C4-2B (cell line): ENCODE measurements at regions not wholly inside any gene's neighbourhood (a gene's known extent, or its start where the extent isn't known, plus 50 kb on each side); places are given as distances from the start of the nearest gene placed in this dataset.

ENCODE experiments used
- CTCF ChIP-seq: fragments of 450-650 bp; conservative IDR thresholded peaks from 2 replicates; pipeline ENCODE4 v1.5.1; 2017; ENCODE audit warnings: mild to moderate bottlenecking
- ZFX ChIP-seq: fragments of 450-650 bp; IDR thresholded peaks from 2 replicates; pipeline ENCODE4 v1.6.1; 2017

DNA sequence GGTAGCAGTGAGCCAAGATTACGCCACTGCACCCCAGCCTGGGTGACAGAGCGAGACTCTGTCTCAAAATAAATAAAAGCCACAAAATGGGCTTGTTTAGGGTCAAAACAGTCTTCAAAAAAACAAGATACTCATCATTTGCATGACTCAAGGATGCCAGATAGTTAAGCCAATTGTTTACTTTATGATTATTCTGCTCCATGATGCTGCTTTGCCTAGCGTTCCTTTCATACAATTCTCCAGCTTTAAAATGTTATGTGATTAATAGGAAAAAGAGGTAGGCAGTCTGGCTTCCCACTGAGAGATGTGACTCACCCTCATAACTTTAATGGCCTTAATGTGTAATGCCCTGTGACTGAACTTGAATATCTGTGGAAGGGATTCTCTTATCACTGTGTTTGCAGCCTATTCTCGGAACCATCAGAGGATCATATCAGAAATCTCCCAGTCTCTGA lies 364.6 kb upstream of the TRPC7 start:
- TF ChIP-seq CTCF (no peak), ZFX (no peak)
